ENCODE measurements at regions not wholly inside any gene's neighbourhood (a gene's known extent, or its start where the extent isn't known, plus 50 kb on each side); places are given as distances from the start of the nearest gene placed in this dataset.

DNA sequence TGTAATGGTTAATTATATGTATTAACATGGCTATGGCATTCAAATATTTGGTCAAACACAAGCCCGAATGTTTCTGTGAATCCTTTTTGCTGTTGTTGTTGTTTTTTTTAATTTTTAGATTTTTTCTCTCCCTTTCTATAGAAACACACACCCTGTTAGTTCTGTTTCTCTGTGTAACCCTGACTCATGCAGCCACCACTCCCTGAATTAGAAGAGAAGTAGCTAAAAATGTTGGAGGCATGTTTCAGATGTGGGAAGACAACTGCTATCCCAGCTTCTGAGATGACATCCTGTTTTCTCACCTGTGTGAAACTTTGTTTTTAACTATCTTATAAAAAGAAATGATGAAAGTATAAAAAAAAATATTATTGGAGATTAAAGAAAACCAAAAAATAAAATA, 219.6 kb upstream of the RGPD4 start:
- TF ChIP-seq, protein P1, sequence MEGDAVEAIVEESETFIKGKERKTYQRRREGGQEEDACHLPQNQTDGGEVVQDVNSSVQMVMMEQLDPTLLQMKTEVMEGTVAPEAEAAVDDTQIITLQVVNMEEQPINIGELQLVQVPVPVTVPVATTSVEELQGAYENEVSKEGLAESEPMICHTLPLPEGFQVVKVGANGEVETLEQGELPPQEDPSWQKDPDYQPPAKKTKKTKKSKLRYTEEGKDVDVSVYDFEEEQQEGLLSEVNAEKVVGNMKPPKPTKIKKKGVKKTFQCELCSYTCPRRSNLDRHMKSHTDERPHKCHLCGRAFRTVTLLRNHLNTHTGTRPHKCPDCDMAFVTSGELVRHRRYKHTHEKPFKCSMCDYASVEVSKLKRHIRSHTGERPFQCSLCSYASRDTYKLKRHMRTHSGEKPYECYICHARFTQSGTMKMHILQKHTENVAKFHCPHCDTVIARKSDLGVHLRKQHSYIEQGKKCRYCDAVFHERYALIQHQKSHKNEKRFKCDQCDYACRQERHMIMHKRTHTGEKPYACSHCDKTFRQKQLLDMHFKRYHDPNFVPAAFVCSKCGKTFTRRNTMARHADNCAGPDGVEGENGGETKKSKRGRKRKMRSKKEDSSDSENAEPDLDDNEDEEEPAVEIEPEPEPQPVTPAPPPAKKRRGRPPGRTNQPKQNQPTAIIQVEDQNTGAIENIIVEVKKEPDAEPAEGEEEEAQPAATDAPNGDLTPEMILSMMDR (IDR thresholded peaks at IDR 0.05 in 4 of 5, conservative IDR thresholded peaks at IDR 0.05 in 1 of 5) = no peak
- no peak for TF ChIP-seq POLR2A (IDR thresholded peaks at IDR 0.05)

Measured in gastrocnemius medialis (tissue), 4 donors.